Astrocyte (in vitro differentiated cells and primary cell): ENCODE measurements at regions not wholly inside any gene's neighbourhood (a gene's known extent, or its start where the extent isn't known, plus 50 kb on each side); places are given as distances from the start of the nearest gene placed in this dataset.

Source experiments
- DNase-seq: peaks from one replicate; pipeline ENCODE4 v3.0.0-alpha.2; 2010; ENCODE audit warnings: low read depth
- FAIRE-seq: peaks from 2 replicates; lab custom pipeline; 2011; peaks lifted over from hg19 to GRCh38; lab: Jason Lieb, UNC
- H2AFZ ChIP-seq: 2 replicates; pipeline ENCODE4 v1.6.0; 2012; ENCODE audit warnings: low read depth, low read length, inconsistent platforms
- H3K27ac ChIP-seq: 2 replicates; pipeline ENCODE4 v1.5.1; 2011; ENCODE audit warnings: low read depth, low read length, inconsistent platforms
- H3K27me3 ChIP-seq: 2 replicates; pipeline ENCODE4 v1.6.0; 2011; ENCODE audit warnings: low read length, inconsistent platforms; ENCODE audit not compliant: insufficient read depth
- H3K36me3 ChIP-seq: 2 replicates; pipeline ENCODE4 v1.5.1; 2011; ENCODE audit warnings: low read length, inconsistent platforms; ENCODE audit not compliant: insufficient read depth
- H3K4me1 ChIP-seq: 2 replicates; pipeline ENCODE4 v1.5.1; 2011; ENCODE audit warnings: low read length, inconsistent platforms; ENCODE audit not compliant: insufficient read depth
- H3K4me2 ChIP-seq: 2 replicates; pipeline ENCODE4 v1.6.0; 2012; ENCODE audit warnings: low read length, inconsistent platforms
- H3K4me3 ChIP-seq: 2 replicates; pipeline ENCODE4 v1.5.1; 2011; ENCODE audit warnings: low read depth, mild to moderate bottlenecking, low read length, inconsistent platforms; ENCODE audit not compliant: insufficient read depth
- H3K79me2 ChIP-seq: 2 replicates; pipeline ENCODE4 v1.6.0; 2012; ENCODE audit warnings: mild to moderate bottlenecking, low read length, inconsistent platforms; ENCODE audit not compliant: insufficient read depth
- H3K9ac ChIP-seq: 2 replicates; pipeline ENCODE4 v1.6.0; 2012; ENCODE audit warnings: mild to moderate bottlenecking, low read length, inconsistent platforms
- H3K9me3 ChIP-seq: 2 replicates; pipeline ENCODE4 v1.5.1; 2012; ENCODE audit warnings: low read depth, mild to moderate bottlenecking, low read length, inconsistent platforms; ENCODE audit not compliant: insufficient read depth
- H4K20me1 ChIP-seq: 2 replicates; pipeline ENCODE4 v1.6.0; 2012; ENCODE audit warnings: low read length, inconsistent platforms; ENCODE audit not compliant: insufficient read depth
- H3K27ac Mint-ChIP-seq: one replicate; pipeline ENCODE4 v1.8.0; 2021; ENCODE audit warnings: mild to moderate bottlenecking, mixed read lengths; ENCODE audit not compliant: unreplicated experiment
- H3K27me3 Mint-ChIP-seq: one replicate; pipeline ENCODE4 v1.8.0; 2021; ENCODE audit warnings: low read depth, mixed read lengths; ENCODE audit not compliant: unreplicated experiment
- H3K36me3 Mint-ChIP-seq: one replicate; pipeline ENCODE4 v1.8.0; 2021; ENCODE audit warnings: low read depth, mixed read lengths; ENCODE audit not compliant: unreplicated experiment
- H3K4me1 Mint-ChIP-seq: one replicate; pipeline ENCODE4 v1.8.0; 2021; ENCODE audit warnings: low read depth, mixed read lengths; ENCODE audit not compliant: unreplicated experiment
- H3K4me3 Mint-ChIP-seq: one replicate; pipeline ENCODE4 v1.8.0; 2021; ENCODE audit warnings: mild to moderate bottlenecking, moderate library complexity, mixed read lengths; ENCODE audit not compliant: unreplicated experiment
- H3K9me3 Mint-ChIP-seq: one replicate; pipeline ENCODE4 v1.8.0; 2021; ENCODE audit warnings: mild to moderate bottlenecking, mixed read lengths; ENCODE audit not compliant: unreplicated experiment
- CTCF ChIP-seq: IDR thresholded peaks from 2 replicates; pipeline ENCODE4 v1.5.1; 2011; ENCODE audit warnings: low read depth, mild to moderate bottlenecking, inconsistent platforms, low read length, moderate library complexity; ENCODE audit not compliant: insufficient read depth
- EZH2 ChIP-seq: IDR thresholded peaks from 2 replicates; pipeline ENCODE4 v1.6.1; 2012; ENCODE audit warnings: mild to moderate bottlenecking, low read length, inconsistent platforms; ENCODE audit not compliant: insufficient read depth

- Histone ChIP-seq H2AFZ (no peak overlapping the region), H3K4me1 (no peaks in the 10 kb centered on the region), H3K4me3 (no peak overlapping the region), H3K9ac (no peak overlapping the region), H3K36me3 (no peaks in the 10 kb centered on the region), H3K79me2 (no peaks in the 10 kb centered on the region), H4K20me1 (no peaks in the 10 kb centered on the region), H3K4me2 (no peak overlapping the region), H3K27me3 (peaks cover 3% of the 10 kb centered on the region), H3K9me3 (no peaks in the 10 kb centered on the region), H3K27ac (no peak overlapping the region)
- Mint-ChIP-seq H3K4me3 (no peak overlapping the region), H3K9me3 (peaks cover 6% of the 10 kb centered on the region), H3K27me3 (peaks cover 2% of the 10 kb centered on the region), H3K4me1 (peaks cover 4% of the 10 kb centered on the region), H3K27ac (no peak overlapping the region), H3K36me3 (no peaks in the 10 kb centered on the region)
- DNase-seq (no peak), FAIRE-seq (no peak)
- no peak for TF ChIP-seq CTCF
- TF ChIP-seq EZH2: no peak
Measured at GRCh38 chr1:212506666-212507065, 73.9 kb downstream of the NENF start.

- Mint-ChIP-seq H3K4me3 (no peak overlapping the region), H3K4me1 (peaks cover 4% of the 10 kb centered on the region), H3K27me3 (peaks cover 2% of the 10 kb centered on the region), H3K36me3 (no peaks in the 10 kb centered on the region), H3K27ac (no peak overlapping the region), H3K9me3 (peaks cover 2% of the 10 kb centered on the region)
- Histone ChIP-seq H3K4me2 (no peak overlapping the region), H3K4me1 (no peaks in the 10 kb centered on the region), H3K27ac (no peak overlapping the region), H3K79me2 (no peaks in the 10 kb centered on the region), H3K27me3 (peaks cover 9% of the 10 kb centered on the region), H3K9ac (no peak overlapping the region), H4K20me1 (no peaks in the 10 kb centered on the region), H3K4me3 (no peak overlapping the region), H3K36me3 (no peaks in the 10 kb centered on the region), H2AFZ (no peak overlapping the region), H3K9me3 (no peaks in the 10 kb centered on the region)
- FAIRE-seq (no peak), DNase-seq (no peak)
- TF ChIP-seq EZH2 (no peak), CTCF (no peak)
Measured at GRCh38 chr1:212507369-212507768, 74.6 kb downstream of the NENF start.

DNA sequence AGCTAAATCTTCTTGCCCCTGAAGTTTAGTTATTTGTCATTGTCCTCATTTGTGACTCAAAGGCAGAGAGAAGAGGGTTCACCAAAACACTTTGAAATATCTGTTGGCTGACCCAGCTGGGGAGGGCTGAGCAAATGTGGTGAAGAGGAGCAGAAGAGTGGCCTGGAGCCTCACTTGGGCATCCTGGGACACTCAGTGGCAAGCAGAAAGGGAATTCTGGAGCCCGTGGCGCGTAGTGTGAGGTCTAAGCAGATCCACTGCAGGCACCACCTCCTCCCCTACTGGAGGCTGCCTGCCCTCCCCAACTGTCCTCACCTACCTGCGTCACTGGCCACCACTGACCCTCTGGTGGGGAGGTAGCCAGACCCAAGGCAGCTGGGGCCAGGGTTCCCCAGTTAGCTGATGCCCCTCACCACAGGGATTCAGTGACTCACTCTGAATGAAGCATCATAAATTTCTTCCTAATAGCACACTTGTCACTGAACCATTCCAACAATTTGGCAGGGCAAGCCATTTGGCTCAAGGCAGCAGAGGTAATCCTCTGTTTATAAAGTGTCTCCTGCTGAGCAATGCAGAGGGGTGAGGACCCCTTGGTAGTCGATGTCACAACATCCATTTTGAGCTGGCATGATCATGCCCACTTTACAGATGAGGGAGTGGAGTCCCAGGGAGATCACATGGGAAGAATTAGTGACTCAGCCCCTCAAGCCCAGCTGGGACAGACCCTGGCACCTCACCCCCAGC is 80.3 kb downstream of the NENF start:
- Histone ChIP-seq H3K79me2 (no peaks in the 10 kb centered on the region), H3K27ac (peak overlapping the region; percentile 28), H3K36me3 (no peaks in the 10 kb centered on the region), H3K9ac (peak overlapping the region; percentile 5), H3K27me3 (peaks cover 11% of the 10 kb centered on the region), H2AFZ (no peak overlapping the region), H3K4me3 (no peak overlapping the region), H3K4me1 (peaks cover 18% of the 10 kb centered on the region), H4K20me1 (no peaks in the 10 kb centered on the region), H3K4me2 (peak overlapping the region; percentile 54), H3K9me3 (no peaks in the 10 kb centered on the region)
- Mint-ChIP-seq H3K27me3 (peaks cover 30% of the 10 kb centered on the region), H3K4me3 (no peak overlapping the region), H3K36me3 (no peaks in the 10 kb centered on the region), H3K27ac (peak overlapping the region; percentile 87), H3K9me3 (peaks cover 2% of the 10 kb centered on the region), H3K4me1 (no peaks in the 10 kb centered on the region)
- peak; percentile 86 for DNase-seq
- TF ChIP-seq EZH2 (no peak), CTCF (no peak)
- FAIRE-seq: no peak
